ENCODE measurements at regions not wholly inside any gene's neighbourhood (a gene's known extent, or its start where the extent isn't known, plus 50 kb on each side); places are given as distances from the start of the nearest gene placed in this dataset.

DNA sequence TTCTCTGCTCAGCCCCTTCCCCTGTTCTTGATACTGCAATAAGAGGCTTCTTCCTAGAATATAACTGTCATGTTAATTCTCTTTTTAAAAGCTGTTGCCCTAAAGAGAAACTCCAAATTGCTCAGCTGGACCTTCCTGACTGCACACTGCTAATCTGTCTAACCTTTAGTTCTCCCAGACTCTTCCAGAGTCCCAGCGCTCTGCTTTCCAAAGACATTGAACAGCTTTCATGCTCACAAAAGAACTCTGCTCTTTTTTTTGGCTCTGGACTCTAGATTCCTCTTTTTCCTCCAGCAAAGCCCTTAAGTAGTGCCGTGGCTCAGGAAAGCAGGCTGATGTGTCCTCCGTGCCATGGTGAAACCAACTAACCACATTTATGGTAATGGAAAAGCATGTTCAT lies 356.6 kb upstream of the RSPO3 start (continued):
- TF ChIP-seq, protein P1, sequence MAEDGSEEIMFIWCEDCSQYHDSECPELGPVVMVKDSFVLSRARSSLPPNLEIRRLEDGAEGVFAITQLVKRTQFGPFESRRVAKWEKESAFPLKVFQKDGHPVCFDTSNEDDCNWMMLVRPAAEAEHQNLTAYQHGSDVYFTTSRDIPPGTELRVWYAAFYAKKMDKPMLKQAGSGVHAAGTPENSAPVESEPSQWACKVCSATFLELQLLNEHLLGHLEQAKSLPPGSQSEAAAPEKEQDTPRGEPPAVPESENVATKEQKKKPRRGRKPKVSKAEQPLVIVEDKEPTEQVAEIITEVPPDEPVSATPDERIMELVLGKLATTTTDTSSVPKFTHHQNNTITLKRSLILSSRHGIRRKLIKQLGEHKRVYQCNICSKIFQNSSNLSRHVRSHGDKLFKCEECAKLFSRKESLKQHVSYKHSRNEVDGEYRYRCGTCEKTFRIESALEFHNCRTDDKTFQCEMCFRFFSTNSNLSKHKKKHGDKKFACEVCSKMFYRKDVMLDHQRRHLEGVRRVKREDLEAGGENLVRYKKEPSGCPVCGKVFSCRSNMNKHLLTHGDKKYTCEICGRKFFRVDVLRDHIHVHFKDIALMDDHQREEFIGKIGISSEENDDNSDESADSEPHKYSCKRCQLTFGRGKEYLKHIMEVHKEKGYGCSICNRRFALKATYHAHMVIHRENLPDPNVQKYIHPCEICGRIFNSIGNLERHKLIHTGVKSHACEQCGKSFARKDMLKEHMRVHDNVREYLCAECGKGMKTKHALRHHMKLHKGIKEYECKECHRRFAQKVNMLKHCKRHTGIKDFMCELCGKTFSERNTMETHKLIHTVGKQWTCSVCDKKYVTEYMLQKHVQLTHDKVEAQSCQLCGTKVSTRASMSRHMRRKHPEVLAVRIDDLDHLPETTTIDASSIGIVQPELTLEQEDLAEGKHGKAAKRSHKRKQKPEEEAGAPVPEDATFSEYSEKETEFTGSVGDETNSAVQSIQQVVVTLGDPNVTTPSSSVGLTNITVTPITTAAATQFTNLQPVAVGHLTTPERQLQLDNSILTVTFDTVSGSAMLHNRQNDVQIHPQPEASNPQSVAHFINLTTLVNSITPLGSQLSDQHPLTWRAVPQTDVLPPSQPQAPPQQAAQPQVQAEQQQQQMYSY (CRISPR knock-in tag; IDR thresholded peaks at IDR 0.05): no peak
- TF ChIP-seq, protein P2, sequence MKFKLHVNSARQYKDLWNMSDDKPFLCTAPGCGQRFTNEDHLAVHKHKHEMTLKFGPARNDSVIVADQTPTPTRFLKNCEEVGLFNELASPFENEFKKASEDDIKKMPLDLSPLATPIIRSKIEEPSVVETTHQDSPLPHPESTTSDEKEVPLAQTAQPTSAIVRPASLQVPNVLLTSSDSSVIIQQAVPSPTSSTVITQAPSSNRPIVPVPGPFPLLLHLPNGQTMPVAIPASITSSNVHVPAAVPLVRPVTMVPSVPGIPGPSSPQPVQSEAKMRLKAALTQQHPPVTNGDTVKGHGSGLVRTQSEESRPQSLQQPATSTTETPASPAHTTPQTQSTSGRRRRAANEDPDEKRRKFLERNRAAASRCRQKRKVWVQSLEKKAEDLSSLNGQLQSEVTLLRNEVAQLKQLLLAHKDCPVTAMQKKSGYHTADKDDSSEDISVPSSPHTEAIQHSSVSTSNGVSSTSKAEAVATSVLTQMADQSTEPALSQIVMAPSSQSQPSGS (CRISPR knock-in tag; IDR thresholded peaks at IDR 0.05; ENCODE audit: borderline replicate concordance, low read depth): no peak
- TF ChIP-seq, protein P3, sequence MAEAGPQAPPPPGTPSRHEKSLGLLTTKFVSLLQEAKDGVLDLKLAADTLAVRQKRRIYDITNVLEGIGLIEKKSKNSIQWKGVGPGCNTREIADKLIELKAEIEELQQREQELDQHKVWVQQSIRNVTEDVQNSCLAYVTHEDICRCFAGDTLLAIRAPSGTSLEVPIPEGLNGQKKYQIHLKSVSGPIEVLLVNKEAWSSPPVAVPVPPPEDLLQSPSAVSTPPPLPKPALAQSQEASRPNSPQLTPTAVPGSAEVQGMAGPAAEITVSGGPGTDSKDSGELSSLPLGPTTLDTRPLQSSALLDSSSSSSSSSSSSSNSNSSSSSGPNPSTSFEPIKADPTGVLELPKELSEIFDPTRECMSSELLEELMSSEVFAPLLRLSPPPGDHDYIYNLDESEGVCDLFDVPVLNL (CRISPR knock-in tag; IDR thresholded peaks at IDR 0.05; ENCODE audit: borderline replicate concordance, low read depth): no peak
- TF ChIP-seq FOXP1 (CRISPR knock-in tag; IDR thresholded peaks at IDR 0.05; ENCODE audit: borderline replicate concordance): no peak
- no peak for TF ChIP-seq JUN (CRISPR knock-in tag; IDR thresholded peaks at IDR 0.05)
- TF ChIP-seq, protein P4, sequence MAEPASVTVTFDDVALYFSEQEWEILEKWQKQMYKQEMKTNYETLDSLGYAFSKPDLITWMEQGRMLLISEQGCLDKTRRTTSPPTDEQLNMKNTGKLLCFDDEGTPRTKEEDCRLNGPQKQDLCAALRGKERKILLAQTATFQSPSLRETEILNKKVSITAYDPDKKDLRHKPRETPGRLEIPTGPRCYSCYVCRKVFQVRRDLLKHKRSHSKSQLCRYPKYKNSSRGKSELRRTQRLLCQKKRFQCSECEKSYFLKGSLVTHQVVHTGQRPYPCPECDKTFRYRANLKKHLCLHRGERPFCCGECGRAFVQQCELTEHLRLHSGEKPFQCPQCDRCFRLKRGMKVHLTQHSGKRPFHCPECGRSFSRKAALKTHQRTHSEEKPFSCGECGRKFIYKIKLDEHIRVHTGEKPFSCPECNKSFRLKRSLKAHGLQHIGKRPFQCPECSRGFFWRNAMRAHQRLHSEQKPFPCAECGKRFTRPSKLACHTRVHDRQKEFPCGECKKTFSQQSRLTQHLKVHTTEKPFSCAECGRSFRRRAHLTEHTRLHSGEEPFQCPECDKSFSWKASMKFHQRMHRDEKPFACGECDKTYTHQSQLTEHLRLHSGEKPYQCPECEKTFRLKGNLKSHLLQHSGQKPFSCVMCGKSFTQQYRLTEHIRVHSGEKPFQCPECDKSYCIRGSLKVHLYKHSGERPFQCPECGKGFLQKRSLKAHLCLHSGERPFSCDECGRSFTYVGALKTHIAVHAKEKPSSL (CRISPR knock-in tag; conservative IDR thresholded peaks at IDR 0.05): no peak
- TF ChIP-seq TEAD1 (CRISPR knock-in tag; IDR thresholded peaks at IDR 0.05): no peak
- TF ChIP-seq SP1 (CRISPR knock-in tag; conservative IDR thresholded peaks at IDR 0.05): no peak
- no peak for TF ChIP-seq RORB (CRISPR knock-in tag; IDR thresholded peaks at IDR 0.05)
- no peak for TF ChIP-seq ZNF138 (CRISPR knock-in tag; conservative IDR thresholded peaks at IDR 0.05)
- TF ChIP-seq GRHL2 (CRISPR knock-in tag; IDR thresholded peaks at IDR 0.05; ENCODE audit: insufficient replicate concordance, severe bottlenecking): no peak

DNA sequence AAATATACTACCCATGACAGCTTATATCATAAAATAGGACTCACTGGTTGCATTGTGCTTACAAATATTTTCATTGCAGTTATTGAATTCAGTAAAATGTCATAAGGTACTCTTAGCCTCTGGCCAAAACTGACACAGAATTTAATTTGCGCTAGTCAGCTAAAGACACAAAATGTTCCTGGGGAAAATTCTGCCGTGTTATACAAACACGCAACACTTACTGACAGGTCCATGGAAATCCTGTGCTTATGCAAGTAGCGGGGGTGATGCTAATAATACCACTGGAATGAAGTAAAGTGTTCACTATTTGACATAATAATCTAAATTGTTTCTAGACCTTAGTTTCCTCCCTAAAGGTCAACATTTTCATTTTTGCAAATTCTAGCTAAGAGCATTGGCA lies 354.4 kb upstream of the RSPO3 start:
- ATAC-seq (no peak), DNase-seq (ENCODE audit: low spot score) (no peak)
- Mint-ChIP-seq H3K27me3 (ENCODE audit: low read depth) (no peaks in the 10 kb centered on the region; the same call in 1 of the 2 replicates), H3K4me3 (no peak overlapping the region), H3K4me1 (peaks cover 4% of the 10 kb centered on the region; the same call in 1 of the 2 replicates), H3K36me3 (no peaks in the 10 kb centered on the region), H3K27ac (no peak overlapping the region), H3K9me3 (no peaks in the 10 kb centered on the region)
- ChIA-PET POLR2A (no interaction called here), CTCF (no interaction called here)
- TF ChIP-seq NFATC4 (CRISPR knock-in tag; IDR thresholded peaks at IDR 0.05) (no peak), RORB (CRISPR knock-in tag; IDR thresholded peaks at IDR 0.05) (no peak), MXD4 (CRISPR knock-in tag; IDR thresholded peaks at IDR 0.05; ENCODE audit: borderline replicate concordance) (no peak)
- TF ChIP-seq, protein P4 (CRISPR knock-in tag; conservative IDR thresholded peaks at IDR 0.05): no peak

Data from WTC11 (cell line).